GM21528 (cell line): ENCODE measurements at regions not wholly inside any gene's neighbourhood (a gene's known extent, or its start where the extent isn't known, plus 50 kb on each side); places are given as distances from the start of the nearest gene placed in this dataset.

Source experiments
- ATAC-seq: cut with Tn5 transposase; IDR thresholded peaks from one replicate; pipeline ENCODE4 v1.9.1; 2021; ENCODE audit warnings: mild to moderate bottlenecking, moderate library complexity; ENCODE audit not compliant: unreplicated experiment, low FRiP score

- ATAC-seq = no peak
Measured at GRCh38 chr2:8447610-8448221, 234.1 kb upstream of the ID2 start.

GRCh38 chr2:8448824-8449556 lies 232.9 kb upstream of the ID2 start:
- ATAC-seq = no peak

GRCh38 chr2:8451273-8451672 lies 230.6 kb upstream of the ID2 start:
- ATAC-seq = no peak

GRCh38 chr2:8452296-8452695 lies 229.6 kb upstream of the ID2 start:
- no peak for ATAC-seq

GRCh38 chr2:8452979-8453903 lies 228.6 kb upstream of the ID2 start:
- ATAC-seq = no peak

- ATAC-seq = no peak
Measured at GRCh38 chr2:8453904-8454302, 228.0 kb upstream of the ID2 start.

GRCh38 chr2:8454797-8455196 lies 227.1 kb upstream of the ID2 start:
- no peak for ATAC-seq

GRCh38 chr2:8455236-8456150 lies 226.4 kb upstream of the ID2 start:
- no peak for ATAC-seq

GRCh38 chr2:8456151-8457091 lies 225.4 kb upstream of the ID2 start:
- ATAC-seq = no peak

GRCh38 chr2:8457092-8457481 lies 224.8 kb upstream of the ID2 start:
- no peak for ATAC-seq

GRCh38 chr2:8457699-8458502 lies 224.0 kb upstream of the ID2 start:
- ATAC-seq = no peak

- no peak for ATAC-seq
Measured at GRCh38 chr2:8458503-8459459, 223.1 kb upstream of the ID2 start.

- ATAC-seq = no peak
Measured at GRCh38 chr2:8459474-8459873, 222.4 kb upstream of the ID2 start.

- no peak for ATAC-seq
Measured at GRCh38 chr2:8461341-8461740, 220.5 kb upstream of the ID2 start.

- no peak for ATAC-seq
Measured at GRCh38 chr2:8462280-8462679, 219.6 kb upstream of the ID2 start.

- no peak for ATAC-seq
Measured at GRCh38 chr2:8462899-8463648, 218.8 kb upstream of the ID2 start.

GRCh38 chr2:8465560-8465959 lies 216.3 kb upstream of the ID2 start:
- ATAC-seq = no peak
